ENCODE measurements at regions not wholly inside any gene's neighbourhood (a gene's known extent, or its start where the extent isn't known, plus 50 kb on each side); places are given as distances from the start of the nearest gene placed in this dataset.

- no peaks in the 10 kb centered on the region for H3K79me2 ChIP-seq (ENCODE audit: insufficient read depth, low read length)
- H2AFZ ChIP-seq (ENCODE audit: low read length) = peak overlapping the region; percentile 15
- no peaks in the 10 kb centered on the region for H3K4me1 ChIP-seq (ENCODE audit: insufficient read depth, low read length)
- H3K27ac ChIP-seq (ENCODE audit: extremely low read length, insufficient read depth, low read length) = no peak overlapping the region
- H3K9me3 ChIP-seq (ENCODE audit: low read length) = no peaks in the 10 kb centered on the region
- POLR2A ChIA-PET = no interaction called here
- in situ Hi-C loops (cut with HindIII; ENCODE audit: extremely low pct_ligation_motif_present, low pct_unique_long_range_greater_than_20kb) = no loop called here
- no peak for ATAC-seq
- no peak overlapping the region for H3K9ac ChIP-seq (ENCODE audit: insufficient read depth, low read depth, low read length)
- CTCF ChIA-PET (ENCODE audit: low intra/inter-chr PET ratio, low total read pairs) = no interaction called here
- FAIRE-seq = no peak
- no peaks in the 10 kb centered on the region for H3K36me3 ChIP-seq (replicated peaks in 1 of 2; ENCODE audit: control insufficient read depth in 1 of 2, insufficient read depth in 2 of 2, low read length in 2 of 2)
- no peaks in the 10 kb centered on the region for H3K27me3 ChIP-seq (ENCODE audit: control insufficient read depth in 1 of 2, insufficient read depth in 2 of 2, low read length in 2 of 2)
- WGBS (ENCODE audit: low lambda C conversion rate) = 8% methylated on average over 4 of the region's 4 CpGs
- DNase-seq (ENCODE audit: low spot score) = no peak
- BruUV-seq (replicated peaks) = no TSS peak
- H3K4me2 ChIP-seq (ENCODE audit: low read depth, low read length) = no peak overlapping the region
- H3K4me3 ChIP-seq (replicated peaks in 1 of 3; ENCODE audit: insufficient read depth in 1 of 3, low read depth in 2 of 3, low read length in 3 of 3) = no peak overlapping the region
- no peaks in the 10 kb centered on the region for H4K20me1 ChIP-seq (ENCODE audit: insufficient read depth, low read length)
- intact Hi-C loops (cut with micrococcal nuclease; ENCODE audit: unreplicated experiment) = no loop called here
- TF ChIP-seq ZNF256 (CRISPR knock-in tag; conservative IDR thresholded peaks at IDR 0.05) (no peak), BRD4 (CRISPR knock-in tag; IDR thresholded peaks at IDR 0.05) (no peak), ATM (IDR thresholded peaks at IDR 0.05; ENCODE audit: borderline replicate concordance) (no peak), ZNF770 (CRISPR knock-in tag; IDR thresholded peaks at IDR 0.05) (no peak), ETV5 (CRISPR knock-in tag; IDR thresholded peaks at IDR 0.05; ENCODE audit: borderline replicate concordance) (no peak), FOXK1 (CRISPR knock-in tag; IDR thresholded peaks at IDR 0.05; ENCODE audit: borderline replicate concordance, low read depth) (no peak), RARA (CRISPR knock-in tag; IDR thresholded peaks at IDR 0.05) (no peak), PPARG (CRISPR knock-in tag; conservative IDR thresholded peaks at IDR 0.05) (no peak), TRAFD1 (CRISPR knock-in tag; IDR thresholded peaks at IDR 0.05; ENCODE audit: borderline replicate concordance) (no peak), ZNF558 (CRISPR knock-in tag; IDR thresholded peaks at IDR 0.05; ENCODE audit: borderline replicate concordance) (no peak), ZHX1 (CRISPR knock-in tag; IDR thresholded peaks at IDR 0.05; ENCODE audit: low read depth) (no peak), FOXC1 (CRISPR knock-in tag; IDR thresholded peaks at IDR 0.05; ENCODE audit: borderline replicate concordance) (no peak), ZNF564 (CRISPR knock-in tag; IDR thresholded peaks at IDR 0.05) (no peak), ZNF780A (CRISPR knock-in tag; IDR thresholded peaks at IDR 0.05) (no peak), ZBTB14 (CRISPR knock-in tag; IDR thresholded peaks at IDR 0.05) (no peak), GMEB2 (CRISPR knock-in tag; IDR thresholded peaks at IDR 0.05; ENCODE audit: low read depth) (no peak), DNMT3B (CRISPR knock-in tag; conservative IDR thresholded peaks at IDR 0.05) (no peak), MIER3 (CRISPR knock-in tag; IDR thresholded peaks at IDR 0.05; ENCODE audit: borderline replicate concordance) (no peak)
Measured at GRCh38 chr12:14191612-14192011, 173.9 kb upstream of the ATF7IP start.

All from HepG2 (cell line).